GM12864 (cell line): ENCODE measurements at regions not wholly inside any gene's neighbourhood (a gene's known extent, or its start where the extent isn't known, plus 50 kb on each side); places are given as distances from the start of the nearest gene placed in this dataset.

Source experiments
- DNase-seq: peaks from one replicate; pipeline ENCODE4 v3.0.0-alpha.2; 2011; ENCODE audit warnings: low read depth
- H3K4me3 ChIP-seq: 2 replicates; pipeline ENCODE4 v1.5.1; 2011; ENCODE audit warnings: mild to moderate bottlenecking, low read depth, low read length, control low read depth
- CTCF ChIP-seq: IDR thresholded peaks from 2 replicates; pipeline ENCODE4 v1.5.1; 2011; ENCODE audit warnings: low read depth, mild to moderate bottlenecking, moderate library complexity, low read length, control low read depth, inconsistent platforms; ENCODE audit errors: missing control alignments

- no peak for DNase-seq
- no peak overlapping the region for H3K4me3 ChIP-seq
- no peak for TF ChIP-seq CTCF
These were observed 359.4 kb upstream of the DCN start for GRCh38 chr12:91542067-91542466.

- no peak for DNase-seq
- no peak overlapping the region for H3K4me3 ChIP-seq
- no peak for TF ChIP-seq CTCF
These were observed 355.8 kb upstream of the DCN start for GRCh38 chr12:91538418-91538817.

GRCh38 chr12:91533366-91533765 is 350.7 kb upstream of the DCN start:
- no peak overlapping the region for H3K4me3 ChIP-seq
- TF ChIP-seq CTCF = no peak
- DNase-seq = no peak

GRCh38 chr12:91529829-91530228 is 347.2 kb upstream of the DCN start:
- no peak for TF ChIP-seq CTCF
- no peak overlapping the region for H3K4me3 ChIP-seq
- DNase-seq = no peak

GRCh38 chr12:91523831-91524230 is 341.2 kb upstream of the DCN start:
- no peak for TF ChIP-seq CTCF
- H3K4me3 ChIP-seq = no peak overlapping the region
- no peak for DNase-seq

GRCh38 chr12:91516695-91517047 is 334.1 kb upstream of the DCN start:
- DNase-seq = no peak
- TF ChIP-seq CTCF = no peak
- H3K4me3 ChIP-seq = no peak overlapping the region

GRCh38 chr12:91515944-91516694 is 333.5 kb upstream of the DCN start:
- TF ChIP-seq CTCF = no peak
- H3K4me3 ChIP-seq = no peak overlapping the region

More at GRCh38 chr12:91515944-91516694, 333.5 kb upstream of the DCN start:
- no peak for DNase-seq
